Retinal pigment epithelial cell (primary cell): ENCODE measurements at regions not wholly inside any gene's neighbourhood (a gene's known extent, or its start where the extent isn't known, plus 50 kb on each side); places are given as distances from the start of the nearest gene placed in this dataset.

Experiments
- DNase-seq: peaks from one replicate; pipeline ENCODE4 v3.0.0-alpha.2; 2010; ENCODE audit warnings: low read depth
- H3K4me3 ChIP-seq: 2 replicates; pipeline ENCODE4 v1.5.1; 2011; ENCODE audit warnings: mild to moderate bottlenecking, low read length, control low read depth, moderate library complexity
- CTCF ChIP-seq: conservative IDR thresholded peaks from 2 replicates; pipeline ENCODE4 v1.5.1; 2011; ENCODE audit warnings: low read depth, low read length, control low read depth, inconsistent platforms

DNA sequence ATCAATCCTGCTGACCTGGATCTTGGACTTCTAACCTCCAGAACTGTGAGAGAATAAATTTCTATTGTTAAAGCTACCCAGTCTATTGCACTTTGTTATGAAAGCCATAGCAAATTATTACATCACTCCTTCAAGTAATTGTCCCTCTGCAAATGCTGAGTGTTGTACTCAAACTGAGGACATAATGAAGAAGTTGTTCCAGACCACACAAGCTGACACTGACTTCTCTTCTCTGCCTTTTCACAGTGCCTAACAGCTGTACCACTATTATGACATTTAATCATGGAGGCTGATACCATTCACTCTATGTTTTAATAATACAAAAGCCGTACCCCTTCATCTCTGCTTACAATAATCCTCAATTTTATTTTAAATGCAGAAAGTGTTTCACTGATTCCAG is 424.1 kb upstream of the PIK3C3 start:
- no peak for TF ChIP-seq CTCF
- H3K4me3 ChIP-seq: no peak overlapping the region
- no peak for DNase-seq

DNA sequence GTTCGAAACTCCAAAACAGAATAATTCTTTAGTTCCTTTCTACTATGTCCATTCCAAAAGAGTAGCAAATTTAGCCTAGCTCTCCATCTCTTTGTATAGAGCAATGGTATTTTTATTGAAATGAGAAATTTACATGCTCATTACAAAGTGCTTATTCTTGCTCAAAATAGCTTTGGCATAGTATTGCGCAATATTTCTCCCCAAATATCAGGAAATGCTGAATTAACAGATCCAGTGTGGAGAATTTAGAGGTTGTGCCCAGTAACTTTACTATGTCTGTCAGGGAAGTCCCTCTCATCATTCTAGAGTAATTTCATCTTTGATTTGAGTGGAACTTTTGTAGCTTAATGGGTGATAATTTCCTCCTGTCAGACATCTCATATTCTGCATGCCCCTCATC is 425.9 kb upstream of the PIK3C3 start:
- TF ChIP-seq CTCF: no peak
- DNase-seq: no peak
- H3K4me3 ChIP-seq: no peak overlapping the region

- no peak for DNase-seq
- no peak for TF ChIP-seq CTCF
- H3K4me3 ChIP-seq: no peak overlapping the region
Observed at GRCh38 chr18:41526054-41526453, 429.0 kb upstream of the PIK3C3 start.

GRCh38 chr18:41524674-41525470 is 430.2 kb upstream of the PIK3C3 start:
- H3K4me3 ChIP-seq: no peak overlapping the region
- no peak for TF ChIP-seq CTCF
- no peak for DNase-seq

- no peak for DNase-seq
Observed at GRCh38 chr18:41517142-41517541, 437.9 kb upstream of the PIK3C3 start.

GRCh38 chr18:41513438-41513837 is 441.6 kb upstream of the PIK3C3 start:
- no peak for TF ChIP-seq CTCF
- no peak for DNase-seq
- no peak overlapping the region for H3K4me3 ChIP-seq

More at GRCh38 chr18:41517142-41517541, 437.9 kb upstream of the PIK3C3 start:
- TF ChIP-seq CTCF: no peak
- H3K4me3 ChIP-seq: no peak overlapping the region

DNA sequence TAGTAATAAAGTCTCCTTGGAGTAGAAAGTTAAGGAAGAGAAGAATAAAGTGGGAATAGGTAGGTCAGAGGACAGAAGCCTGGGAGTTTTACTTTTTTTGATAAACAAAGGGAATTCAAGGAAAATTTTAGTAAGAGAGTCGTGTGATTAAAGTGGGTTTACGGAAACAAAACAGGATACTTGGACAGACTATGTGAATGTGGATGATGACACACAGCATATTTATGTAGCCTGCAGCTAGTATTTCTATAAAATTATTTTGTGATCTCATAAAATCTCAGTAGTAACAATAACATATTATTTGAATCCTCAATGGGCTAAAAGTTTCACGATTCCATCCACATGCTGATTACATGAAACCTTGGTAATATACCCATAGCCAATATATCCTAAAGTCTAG is 450.7 kb upstream of the PIK3C3 start:
- no peak for DNase-seq
- TF ChIP-seq CTCF: no peak
- no peak overlapping the region for H3K4me3 ChIP-seq
